OCI-LY1 (cell line): ENCODE measurements at regions not wholly inside any gene's neighbourhood (a gene's known extent, or its start where the extent isn't known, plus 50 kb on each side); places are given as distances from the start of the nearest gene placed in this dataset.

Experiments used
- H2AFZ ChIP-seq: fragments of 200-600 bp; sonication (generic), shearing (Covaris generic); 2 replicates; pipeline ENCODE4 v1.6.0; 2014; ENCODE audit warnings: antibody characterized with exemption, mild to moderate bottlenecking, low read length
- H3F3A ChIP-seq: fragments of 200-600 bp; sonication (generic), shearing (Covaris generic); 2 replicates; pipeline ENCODE4 v1.6.0; 2014; ENCODE audit warnings: mild to moderate bottlenecking, antibody characterized with exemption, low read length, moderate library complexity; ENCODE audit not compliant: insufficient read depth
- H3K27ac ChIP-seq: fragments of 200-600 bp; sonication (generic); 2 replicates; pipeline ENCODE4 v1.5.1; 2014; ENCODE audit warnings: low read length, mixed run types, mild to moderate bottlenecking, low read depth; ENCODE audit not compliant: poor library complexity, severe bottlenecking
- H3K27me3 ChIP-seq: fragments of 200-600 bp; sonication (generic); 2 replicates; pipeline ENCODE4 v1.6.0; 2014; ENCODE audit warnings: antibody characterized with exemption, mild to moderate bottlenecking, low read length, moderate library complexity; ENCODE audit not compliant: insufficient read depth
- H3K36me3 ChIP-seq: fragments of 200-600 bp; sonication (generic); 2 replicates; pipeline ENCODE4 v1.6.1; 2014; ENCODE audit warnings: mild to moderate bottlenecking, antibody characterized with exemption, low read length, moderate library complexity, mixed read lengths; ENCODE audit not compliant: insufficient read depth
- H3K4me1 ChIP-seq: fragments of 200-600 bp; sonication (generic); 2 replicates; pipeline ENCODE4 v1.5.1; 2014; ENCODE audit warnings: mild to moderate bottlenecking, low read length, moderate library complexity; ENCODE audit not compliant: insufficient read depth, severe bottlenecking
- H3K4me2 ChIP-seq: fragments of 200-600 bp; sonication (generic), shearing (Covaris generic); 2 replicates; pipeline ENCODE4 v1.6.1; 2014; ENCODE audit warnings: low read length
- H3K4me3 ChIP-seq: fragments of 200-600 bp; sonication (generic); 2 replicates; pipeline ENCODE4 v1.5.1; 2014; ENCODE audit warnings: low read length, low read depth, mild to moderate bottlenecking, mixed read lengths; ENCODE audit not compliant: poor library complexity, severe bottlenecking
- H3K79me2 ChIP-seq: fragments of 200-600 bp; shearing (Covaris generic); 2 replicates; pipeline ENCODE4 v1.6.1; 2016; ENCODE audit warnings: mixed run types, low read length, mixed read lengths; ENCODE audit not compliant: insufficient read depth
- H3K9ac ChIP-seq: fragments of 200-600 bp; sonication (generic), shearing (Covaris generic); 2 replicates; pipeline ENCODE4 v1.6.1; 2014; ENCODE audit warnings: mild to moderate bottlenecking, low read length, mixed read lengths
- H3K9me2 ChIP-seq: fragments of 200-600 bp; sonication (generic), shearing (Covaris generic); 2 replicates; pipeline ENCODE4 v1.6.1; 2014; ENCODE audit warnings: low read depth, mild to moderate bottlenecking, low read length, mixed read lengths
- H3K9me3 ChIP-seq: fragments of 200-600 bp; shearing (Covaris generic); 2 replicates; pipeline ENCODE4 v1.6.1; 2014; ENCODE audit warnings: low read length, mixed read lengths
- H4K20me1 ChIP-seq: fragments of 200-600 bp; sonication (generic), shearing (Covaris generic); 2 replicates; pipeline ENCODE4 v1.6.0; 2016; ENCODE audit warnings: mild to moderate bottlenecking, low read length; ENCODE audit not compliant: insufficient read depth
- CTCF ChIP-seq: fragments of 200-600 bp; sonication (generic), shearing (Covaris generic); IDR thresholded peaks from 2 replicates; pipeline ENCODE4 v1.5.1; 2017; ENCODE audit warnings: mild to moderate bottlenecking, antibody characterized with exemption, low read length, moderate library complexity, mixed read lengths
- EZH2 ChIP-seq: fragments of 200-600 bp; sonication (generic), shearing (Covaris generic); IDR thresholded peaks from 2 replicates; pipeline ENCODE4 v1.8.0; 2017; ENCODE audit warnings: borderline replicate concordance, mixed run types, mild to moderate bottlenecking, antibody characterized with exemption, low read length, moderate library complexity, mixed read lengths

- H2AFZ ChIP-seq = no peak overlapping the region
Measured at GRCh38 chr7:25675789-25676474, 447.6 kb upstream of the NPVF start.

GRCh38 chr7:25677595-25677994, 449.3 kb upstream of the NPVF start:
- TF ChIP-seq CTCF (no peak), EZH2 (no peak)
- Histone ChIP-seq H3K4me1 (no peaks in the 10 kb centered on the region), H3K4me3 (no peak overlapping the region), H3K79me2 (no peaks in the 10 kb centered on the region), H4K20me1 (no peaks in the 10 kb centered on the region), H3K27me3 (no peaks in the 10 kb centered on the region; the same call in 1 of the 2 replicates), H3K27ac (no peak overlapping the region), H3K4me2 (no peak overlapping the region), H3K9me3 (no peaks in the 10 kb centered on the region), H3F3A (no peaks in the 10 kb centered on the region), H3K9me2 (no peaks in the 10 kb centered on the region), H3K9ac (no peak overlapping the region), H2AFZ (no peak overlapping the region), H3K36me3 (no peaks in the 10 kb centered on the region)

More at GRCh38 chr7:25675789-25676474, 447.6 kb upstream of the NPVF start:
- Histone ChIP-seq H3K4me1 (no peaks in the 10 kb centered on the region), H3K9ac (no peak overlapping the region), H3F3A (no peaks in the 10 kb centered on the region), H3K4me3 (no peak overlapping the region), H3K79me2 (no peaks in the 10 kb centered on the region), H3K9me3 (no peaks in the 10 kb centered on the region), H3K27ac (no peak overlapping the region), H3K9me2 (no peaks in the 10 kb centered on the region), H3K4me2 (no peak overlapping the region), H3K36me3 (no peaks in the 10 kb centered on the region), H3K27me3 (no peaks in the 10 kb centered on the region; the same call in 1 of the 2 replicates), H4K20me1 (no peaks in the 10 kb centered on the region)
- no peak for TF ChIP-seq CTCF
- no peak for TF ChIP-seq EZH2

- TF ChIP-seq CTCF = no peak
- no peak for TF ChIP-seq EZH2
- no peaks in the 10 kb centered on the region for H3K36me3 ChIP-seq
- no peaks in the 10 kb centered on the region; the same call in 1 of the 2 replicates for H3K27me3 ChIP-seq
Measured at GRCh38 chr7:25678215-25678614, 449.9 kb upstream of the NPVF start.

More at GRCh38 chr7:25678215-25678614, 449.9 kb upstream of the NPVF start:
- no peak overlapping the region for H3K27ac ChIP-seq
- no peak overlapping the region for H3K4me2 ChIP-seq
- H3K9me3 ChIP-seq = no peaks in the 10 kb centered on the region
- no peaks in the 10 kb centered on the region for H3K4me1 ChIP-seq
- no peak overlapping the region for H2AFZ ChIP-seq
- H3K79me2 ChIP-seq = no peaks in the 10 kb centered on the region
- H3K4me3 ChIP-seq = no peak overlapping the region
- H4K20me1 ChIP-seq = no peaks in the 10 kb centered on the region
- no peak overlapping the region for H3K9ac ChIP-seq
- H3F3A ChIP-seq = no peaks in the 10 kb centered on the region
- no peaks in the 10 kb centered on the region for H3K9me2 ChIP-seq
